Stimulated activated CD4-positive, alpha-beta T cell treated with anti-CD3 and anti-CD28 coated beads, Interleukin-4, amount 100 ng/mL, for 4 hours (primary cell): ENCODE measurements at regions not wholly inside any gene's neighbourhood (a gene's known extent, or its start where the extent isn't known, plus 50 kb on each side); places are given as distances from the start of the nearest gene placed in this dataset.
"Not testable (repeated sequence)": the region's sequence is repeated elsewhere in the genome, so short reads cannot be mapped to it uniquely, and the experiment has no call there.

Experiments used
- DNase-seq, 2 experiments: peaks; one replicate each; pipeline ENCODE4 v3.0.0-alpha.2; 2020

GRCh38 chr10:33100781-33101391 lies 142.9 kb upstream of the ITGB1 start:
- no peak for DNase-seq

GRCh38 chr10:33099748-33100147 lies 141.7 kb upstream of the ITGB1 start:
- DNase-seq: no peak

GRCh38 chr10:33098951-33099663 lies 141.1 kb upstream of the ITGB1 start:
- no peak for DNase-seq

- DNase-seq: no peak
Observed at GRCh38 chr10:33095867-33096815, 138.1 kb upstream of the ITGB1 start.

GRCh38 chr10:33094263-33095051 lies 136.4 kb upstream of the ITGB1 start:
- DNase-seq: no peak

- no peak for DNase-seq
Observed at GRCh38 chr10:33093362-33093761, 135.3 kb upstream of the ITGB1 start.

- no peak for DNase-seq
Observed at GRCh38 chr10:33092596-33092995, 134.6 kb upstream of the ITGB1 start.

GRCh38 chr10:33091201-33091600 lies 133.2 kb upstream of the ITGB1 start:
- no peak for DNase-seq

GRCh38 chr10:33088990-33089389 lies 131.0 kb upstream of the ITGB1 start:
- DNase-seq: no peak

GRCh38 chr10:33087922-33088321 lies 129.9 kb upstream of the ITGB1 start:
- no peak for DNase-seq

- no peak for DNase-seq
Observed at GRCh38 chr10:33087152-33087551, 129.1 kb upstream of the ITGB1 start.

GRCh38 chr10:33086100-33086499 lies 128.1 kb upstream of the ITGB1 start:
- no peak for DNase-seq

GRCh38 chr10:33085313-33085833 lies 127.3 kb upstream of the ITGB1 start:
- DNase-seq: no peak

- DNase-seq: no peak
Observed at GRCh38 chr10:33084453-33084852, 126.4 kb upstream of the ITGB1 start.

GRCh38 chr10:33082373-33082895 lies 124.4 kb upstream of the ITGB1 start:
- DNase-seq: no peak

- not testable (repeated sequence) for DNase-seq
Observed at GRCh38 chr10:33080467-33080866, 122.4 kb upstream of the ITGB1 start.

GRCh38 chr10:33074443-33074842 lies 116.4 kb upstream of the ITGB1 start:
- no peak for DNase-seq

- DNase-seq: no peak
Observed at GRCh38 chr10:33073641-33074415, 115.8 kb upstream of the ITGB1 start.

GRCh38 chr10:33071857-33072256 lies 113.8 kb upstream of the ITGB1 start:
- DNase-seq: no peak

- no peak for DNase-seq
Observed at GRCh38 chr10:33070101-33070500, 112.1 kb upstream of the ITGB1 start.

- no peak for DNase-seq
Observed at GRCh38 chr10:33067917-33068316, 109.9 kb upstream of the ITGB1 start.
